ENCODE measurements at regions not wholly inside any gene's neighbourhood (a gene's known extent, or its start where the extent isn't known, plus 50 kb on each side); places are given as distances from the start of the nearest gene placed in this dataset.
"Not testable (repeated sequence)": the region's sequence is repeated elsewhere in the genome, so short reads cannot be mapped to it uniquely, and the experiment has no call there.

- no peak for DNase-seq
Measured at GRCh38 chr6:15827496-15828255, 164.8 kb upstream of the DTNBP1 start.

GRCh38 chr6:15826814-15827318, 164.0 kb upstream of the DTNBP1 start:
- no peak for DNase-seq

- no peak for DNase-seq
Measured at GRCh38 chr6:15825332-15825930, 162.6 kb upstream of the DTNBP1 start.

GRCh38 chr6:15824811-15825210, 162.0 kb upstream of the DTNBP1 start:
- no peak for DNase-seq

GRCh38 chr6:15823838-15824414, 161.1 kb upstream of the DTNBP1 start:
- DNase-seq: no peak

GRCh38 chr6:15822835-15823234, 160.0 kb upstream of the DTNBP1 start:
- DNase-seq: no peak

GRCh38 chr6:15819841-15820240, 157.0 kb upstream of the DTNBP1 start:
- DNase-seq: no peak

- no peak for DNase-seq
Measured at GRCh38 chr6:15819226-15819625, 156.4 kb upstream of the DTNBP1 start.

- no peak for DNase-seq
Measured at GRCh38 chr6:15818491-15818890, 155.7 kb upstream of the DTNBP1 start.

GRCh38 chr6:15818044-15818443, 155.2 kb upstream of the DTNBP1 start:
- no peak for DNase-seq

GRCh38 chr6:15817100-15817499, 154.3 kb upstream of the DTNBP1 start:
- DNase-seq: no peak

GRCh38 chr6:15816661-15817060, 153.8 kb upstream of the DTNBP1 start:
- no peak for DNase-seq

GRCh38 chr6:15813698-15814097, 150.9 kb upstream of the DTNBP1 start:
- not testable (repeated sequence) for DNase-seq

- DNase-seq: no peak
Measured at GRCh38 chr6:15811107-15811506, 148.3 kb upstream of the DTNBP1 start.

GRCh38 chr6:15810618-15811017, 147.8 kb upstream of the DTNBP1 start:
- DNase-seq: no peak

- DNase-seq: no peak
Measured at GRCh38 chr6:15809367-15809766, 146.5 kb upstream of the DTNBP1 start.

GRCh38 chr6:15804164-15805154, 141.6 kb upstream of the DTNBP1 start:
- no peak for DNase-seq

- DNase-seq: no peak
Measured at GRCh38 chr6:15802466-15802865, 139.6 kb upstream of the DTNBP1 start.

GRCh38 chr6:15801912-15802311, 139.1 kb upstream of the DTNBP1 start:
- DNase-seq: no peak

GRCh38 chr6:15800841-15801617, 138.2 kb upstream of the DTNBP1 start:
- no peak for DNase-seq

GRCh38 chr6:15798533-15799255, 135.9 kb upstream of the DTNBP1 start:
- DNase-seq: no peak

Measured in amniotic stem cell (primary cell).